B cell (primary cell): ENCODE measurements at regions not wholly inside any gene's neighbourhood (a gene's known extent, or its start where the extent isn't known, plus 50 kb on each side); places are given as distances from the start of the nearest gene placed in this dataset.

ENCODE experiments used
- ATAC-seq: fragments of 200-7000 bp; cut with Tn5 transposase; one replicate; pipeline ENCODE4 v1.10.0; 2021; ENCODE audit warnings: low read depth, mild to moderate bottlenecking, moderate number of reproducible peaks, moderate library complexity
- CTCF ChIA-PET: fragments of 350-600 bp; sonication (Branson Sonifier 250); formaldehyde crosslinking; loops from one replicate; lab custom pipeline; 2021; ENCODE audit warnings: antibody characterized with exemption, inconsistent platforms; lab: Charles Lee
- POLR2A ChIA-PET: fragments of 350-600 bp; sonication (Branson Sonifier 250); formaldehyde crosslinking; loops from one replicate; lab custom pipeline; 2021; ENCODE audit warnings: antibody characterized with exemption; lab: Charles Lee
- DNase-seq: peaks from one replicate; pipeline ENCODE4 v3.0.0; 2013
- H2AFZ ChIP-seq: 2 replicates; pipeline ENCODE4 v1.6.1; 2012; ENCODE audit warnings: mild to moderate bottlenecking, low read depth, low read length; ENCODE audit not compliant: insufficient read depth, poor library complexity, severe bottlenecking
- H3K27ac ChIP-seq, 2 donors: 1 replicate in 1 of 2; 2 replicates in 1 of 2; pipeline ENCODE4 v1.5.1; 2012 to 2013; ENCODE audit warnings: low read length in 2 of 2, mild to moderate bottlenecking in 2 of 2, moderate library complexity in 1 of 2
- H3K27me3 ChIP-seq, 4 experiments: fragments of 200-600 bp in 1 of 4; sonication (generic) in 1 of 4; replicated peaks in 1 of 4; 1 replicate in 2 of 4; 2 replicates in 2 of 4; pipeline versions ENCODE4 v1.6.1 to v1.7.0; 2013 to 2016; ENCODE audit warnings: low read length in 3 of 4, mild to moderate bottlenecking in 2 of 4, mixed read lengths in 1 of 4, moderate library complexity in 1 of 4; ENCODE audit not compliant: insufficient read depth in 4 of 4, control insufficient read depth in 3 of 4; ENCODE audit errors: control extremely low read depth in 1 of 4
- H3K36me3 ChIP-seq, 2 experiments: replicated peaks in 1 of 2; 1 replicate in 1 of 2; 2 replicates in 1 of 2; pipeline versions ENCODE4 v1.6.1 to v1.7.1; 2013; ENCODE audit warnings: low read length in 1 of 2; ENCODE audit not compliant: insufficient read depth in 2 of 2, control insufficient read depth in 1 of 2; ENCODE audit errors: control extremely low read depth in 1 of 2, extremely low read depth in 1 of 2
- H3K4me1 ChIP-seq, 2 donors: fragments of 200-600 bp in 1 of 2; sonication (generic) in 1 of 2; 1 replicate in 1 of 2; 2 replicates in 1 of 2; pipeline versions ENCODE4 v1.5.1 to v1.6.1; 2013 to 2017; ENCODE audit warnings: low read length in 2 of 2; ENCODE audit not compliant: control insufficient read depth in 2 of 2, insufficient read depth in 2 of 2
- H3K4me2 ChIP-seq: replicated peaks from 2 replicates; pipeline ENCODE3; 2012; ENCODE audit warnings: mild to moderate bottlenecking, low read depth, low read length; ENCODE audit not compliant: poor library complexity, severe bottlenecking
- H3K4me3 ChIP-seq, 5 experiments: fragments of 200-600 bp in 1 of 5; sonication (generic) in 1 of 5; 1 replicate in 3 of 5; 2 replicates in 2 of 5; pipeline versions ENCODE4 v1.5.1 to v1.7.0; 2011 to 2016; ENCODE audit warnings: low read length in 4 of 5, mild to moderate bottlenecking in 4 of 5, low read depth in 2 of 5, control low read depth in 1 of 5, moderate library complexity in 1 of 5; ENCODE audit not compliant: insufficient read depth in 1 of 5; ENCODE audit errors: control extremely low read depth in 1 of 5, extremely low read depth in 1 of 5
- H3K79me2 ChIP-seq: fragments of 200-600 bp; sonication (generic); one replicate; pipeline ENCODE4 v1.6.0; 2016; ENCODE audit warnings: low read length; ENCODE audit not compliant: control insufficient read depth, insufficient read depth
- H3K9ac ChIP-seq: fragments of 200-600 bp; sonication (generic); 2 replicates; pipeline ENCODE4 v1.6.1; 2017; ENCODE audit warnings: mild to moderate bottlenecking, low read length, moderate library complexity
- H3K9me3 ChIP-seq, 3 donors: one replicate each; pipeline versions ENCODE4 v1.6.1 to v1.7.1; 2013; ENCODE audit warnings: low read length in 2 of 3; ENCODE audit not compliant: control insufficient read depth in 2 of 3, insufficient read depth in 1 of 3; ENCODE audit errors: control extremely low read depth in 1 of 3
- H4K20me1 ChIP-seq: 2 replicates; pipeline ENCODE4 v1.6.0; 2012; ENCODE audit warnings: mild to moderate bottlenecking, low read length; ENCODE audit not compliant: insufficient read depth, control insufficient read depth, poor library complexity, severe bottlenecking
- H3K27ac Mint-ChIP-seq: one replicate; pipeline ENCODE4 v1.8.0; 2021; ENCODE audit warnings: mixed read lengths
- H3K27me3 Mint-ChIP-seq: one replicate; pipeline ENCODE4 v1.8.0; 2021; ENCODE audit warnings: mixed read lengths
- H3K4me1 Mint-ChIP-seq: one replicate; pipeline ENCODE4 v1.8.0; 2021; ENCODE audit warnings: mixed read lengths
- H3K4me3 Mint-ChIP-seq: one replicate; pipeline ENCODE4 v1.8.0; 2021; ENCODE audit warnings: mixed read lengths
- H3K9me3 Mint-ChIP-seq: one replicate; pipeline ENCODE4 v1.8.0; 2022; ENCODE audit warnings: mixed read lengths; ENCODE audit not compliant: insufficient read depth
- EZH2 ChIP-seq: IDR thresholded peaks from 2 replicates; pipeline ENCODE4 v1.6.1; 2012; ENCODE audit warnings: borderline replicate concordance, low read depth, mild to moderate bottlenecking, moderate library complexity, low read length; ENCODE audit not compliant: insufficient read depth, poor library complexity, severe bottlenecking
- WGBS: methylation state at CpG from one replicate; pipeline ENCODE4 v1.1.5; 2013; ENCODE audit warnings: missing lambda C conversion rate; ENCODE audit not compliant: insufficient coverage; 5-methylcytosine and 5-hydroxymethylcytosine counted together
- intact Hi-C: fragments of 100-400 bp; cut with micrococcal nuclease; formaldehyde crosslinking; loops from one replicate; pipeline ENCODE4 v1.10.0; 2022
- TF ChIP-seq, protein P1 (sequence below): fragments of 200-600 bp; IDR thresholded peaks from one replicate; pipeline ENCODE4 v1.8.0; 2022; ENCODE audit warnings: antibody characterized with exemption, mild to moderate bottlenecking

DNA sequence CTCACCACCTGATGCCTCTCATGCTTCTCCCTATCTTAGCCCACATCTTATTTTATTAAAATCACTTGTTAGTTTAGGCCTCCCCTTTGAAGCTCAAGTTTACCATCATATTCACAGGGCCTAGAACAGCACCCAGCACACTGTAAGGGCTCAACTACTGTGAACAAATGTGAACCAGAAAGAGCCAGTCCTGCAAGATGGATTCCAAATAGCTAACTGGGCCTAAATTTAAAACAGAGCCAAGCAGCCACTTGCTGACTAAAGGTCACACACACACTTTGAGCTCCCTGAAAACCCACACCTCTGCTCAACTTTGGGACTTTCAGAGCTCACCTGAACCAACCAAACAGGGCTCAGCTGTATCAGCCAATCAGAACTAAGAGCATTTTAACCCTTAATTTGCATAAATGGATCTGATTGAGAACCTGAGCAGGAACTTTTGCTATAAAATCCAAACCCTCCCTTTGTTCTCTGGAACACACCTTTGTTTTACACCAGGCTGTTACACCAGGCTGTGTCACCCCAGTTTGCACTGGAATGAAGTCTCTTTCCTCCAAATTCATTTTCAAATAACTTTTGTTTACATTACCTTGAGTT, 62.1 kb upstream of the EXOC1L start:
- H3K27ac ChIP-seq = no peak overlapping the region

DNA sequence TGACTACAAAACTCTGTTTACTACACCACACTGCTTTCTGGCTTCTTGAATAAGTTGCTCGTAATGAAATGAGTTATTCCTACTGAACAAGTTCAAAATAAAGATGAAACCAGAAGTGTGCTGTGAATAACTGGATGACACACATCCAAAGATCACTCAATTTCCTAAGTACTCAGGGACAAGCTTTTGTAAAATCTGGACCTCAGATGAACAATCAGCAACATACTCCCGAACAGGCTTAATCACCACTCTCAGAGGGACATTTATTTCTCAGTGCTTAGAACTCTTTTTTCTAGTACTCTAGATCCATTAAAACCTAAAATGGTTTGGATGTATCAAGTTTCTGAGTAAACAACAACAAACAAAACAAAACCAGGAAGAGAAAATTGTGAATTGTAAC, 61.5 kb upstream of the EXOC1L start:
- no peaks in the 10 kb centered on the region for H3K9me3 Mint-ChIP-seq

More for the DNA sequence above, 62.1 kb upstream of the EXOC1L start:
- H3K79me2 ChIP-seq = no peaks in the 10 kb centered on the region
- no peaks in the 10 kb centered on the region for H3K4me1 ChIP-seq
- peak overlapping the region; percentile 9 for H2AFZ ChIP-seq
- ATAC-seq (no peak), DNase-seq (no peak)
- no peaks in the 10 kb centered on the region for H3K9me3 Mint-ChIP-seq
- CTCF ChIA-PET = no interaction called here
- H3K9ac ChIP-seq = no peak overlapping the region
- H3K36me3 ChIP-seq = no peaks in the 10 kb centered on the region
- no peak for TF ChIP-seq EZH2
- TF ChIP-seq, protein P1, sequence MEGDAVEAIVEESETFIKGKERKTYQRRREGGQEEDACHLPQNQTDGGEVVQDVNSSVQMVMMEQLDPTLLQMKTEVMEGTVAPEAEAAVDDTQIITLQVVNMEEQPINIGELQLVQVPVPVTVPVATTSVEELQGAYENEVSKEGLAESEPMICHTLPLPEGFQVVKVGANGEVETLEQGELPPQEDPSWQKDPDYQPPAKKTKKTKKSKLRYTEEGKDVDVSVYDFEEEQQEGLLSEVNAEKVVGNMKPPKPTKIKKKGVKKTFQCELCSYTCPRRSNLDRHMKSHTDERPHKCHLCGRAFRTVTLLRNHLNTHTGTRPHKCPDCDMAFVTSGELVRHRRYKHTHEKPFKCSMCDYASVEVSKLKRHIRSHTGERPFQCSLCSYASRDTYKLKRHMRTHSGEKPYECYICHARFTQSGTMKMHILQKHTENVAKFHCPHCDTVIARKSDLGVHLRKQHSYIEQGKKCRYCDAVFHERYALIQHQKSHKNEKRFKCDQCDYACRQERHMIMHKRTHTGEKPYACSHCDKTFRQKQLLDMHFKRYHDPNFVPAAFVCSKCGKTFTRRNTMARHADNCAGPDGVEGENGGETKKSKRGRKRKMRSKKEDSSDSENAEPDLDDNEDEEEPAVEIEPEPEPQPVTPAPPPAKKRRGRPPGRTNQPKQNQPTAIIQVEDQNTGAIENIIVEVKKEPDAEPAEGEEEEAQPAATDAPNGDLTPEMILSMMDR = no peak
- H3K4me3 ChIP-seq = no peak overlapping the region
- no peak overlapping the region for H3K4me3 Mint-ChIP-seq
- H3K4me1 Mint-ChIP-seq = no peaks in the 10 kb centered on the region
- POLR2A ChIA-PET = no interaction called here
- no peaks in the 10 kb centered on the region for H3K27me3 Mint-ChIP-seq
- no peak overlapping the region for H3K4me2 ChIP-seq
- H3K27me3 ChIP-seq = peaks cover 0 to 2% (median 0%) of the 10 kb centered on the region in 4 experiments
- intact Hi-C loops = no loop called here
- H4K20me1 ChIP-seq = no peaks in the 10 kb centered on the region
- no peaks in the 10 kb centered on the region for H3K9me3 ChIP-seq
- H3K27ac Mint-ChIP-seq = no peak overlapping the region

More for the DNA sequence above, 61.5 kb upstream of the EXOC1L start:
- Histone ChIP-seq H4K20me1 (no peaks in the 10 kb centered on the region), H3K36me3 (no peaks in the 10 kb centered on the region), H2AFZ (no peak overlapping the region), H3K27ac (no peak overlapping the region), H3K4me3 (no peak overlapping the region), H3K4me1 (no peaks in the 10 kb centered on the region), H3K9me3 (no peaks in the 10 kb centered on the region), H3K9ac (no peak overlapping the region), H3K27me3 (peaks cover 0 to 2% (median 0%) of the 10 kb centered on the region in 4 experiments), H3K4me2 (no peak overlapping the region), H3K79me2 (no peaks in the 10 kb centered on the region)
- CTCF ChIA-PET = no interaction called here
- Mint-ChIP-seq H3K27me3 (no peaks in the 10 kb centered on the region), H3K4me1 (no peaks in the 10 kb centered on the region), H3K27ac (no peak overlapping the region), H3K4me3 (no peak overlapping the region)
- TF ChIP-seq, protein P1 = no peak
- TF ChIP-seq EZH2 = no peak
- DNase-seq (no peak), ATAC-seq (no peak)
- intact Hi-C loops = no loop called here
- POLR2A ChIA-PET = no interaction called here
- no CpG with 5 or more reads among the region's 2 CpGs for WGBS
